GM06990 (cell line): ENCODE measurements at regions not wholly inside any gene's neighbourhood (a gene's known extent, or its start where the extent isn't known, plus 50 kb on each side); places are given as distances from the start of the nearest gene placed in this dataset.

Experiments
- DNase-seq: peaks from one replicate; pipeline ENCODE4 v3.0.0-alpha.2; 2011; ENCODE audit not compliant: insufficient read length; ENCODE audit errors: extremely low read depth
- H3K27me3 ChIP-seq: replicated peaks from 2 replicates; pipeline ENCODE4 v1.6.0; 2011; ENCODE audit warnings: low read length; ENCODE audit not compliant: control insufficient read depth, insufficient read depth
- H3K36me3 ChIP-seq: 2 replicates; pipeline ENCODE4 v1.5.1; 2011; ENCODE audit warnings: low read length; ENCODE audit not compliant: control insufficient read depth, insufficient read depth
- H3K4me3 ChIP-seq: replicated peaks from 2 replicates; pipeline ENCODE4 v1.5.1; 2011; ENCODE audit warnings: low read depth, mild to moderate bottlenecking, control low read depth, low read length
- TF ChIP-seq, protein P1 (sequence below): IDR thresholded peaks from 2 replicates; pipeline ENCODE4 v1.5.1; 2011; ENCODE audit warnings: low read length, control low read depth, mild to moderate bottlenecking, inconsistent platforms; ENCODE audit not compliant: insufficient read depth, poor library complexity, severe bottlenecking

DNA sequence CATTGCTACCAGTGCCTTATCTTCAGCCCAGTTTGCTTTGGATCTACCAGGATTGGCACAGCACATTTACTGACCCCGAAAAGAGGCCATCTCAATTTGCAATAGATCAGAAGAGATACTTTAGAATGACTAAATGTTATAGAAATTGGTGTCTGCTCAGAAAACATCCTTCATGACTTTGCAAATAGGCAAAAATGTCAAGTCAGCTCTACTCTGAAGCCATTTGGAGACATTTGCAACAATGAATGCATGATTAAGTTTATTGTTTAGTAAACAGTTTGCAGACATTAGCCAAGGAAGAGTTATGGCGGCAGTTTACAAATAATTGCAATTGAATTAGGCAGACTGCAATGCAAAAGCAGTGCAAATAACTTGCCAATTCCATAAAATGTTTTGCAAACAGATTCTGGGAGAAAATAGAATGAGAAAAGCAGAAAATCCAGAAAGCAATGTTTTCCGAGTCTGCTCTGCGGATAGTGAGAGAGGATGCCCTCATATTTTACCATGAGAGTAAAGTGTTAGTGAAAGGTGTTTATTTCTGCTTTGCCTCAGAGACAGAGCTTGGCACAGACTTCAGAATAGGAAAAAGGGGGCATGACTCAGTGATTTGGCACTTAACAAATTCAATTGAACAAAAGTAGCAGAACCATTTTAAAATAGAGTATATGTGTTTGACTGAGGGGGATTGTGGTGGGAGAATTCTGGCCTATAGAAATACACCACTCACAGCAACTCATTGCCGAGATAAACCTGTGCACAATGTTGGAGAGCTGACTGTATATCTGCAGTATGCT, 334.9 kb upstream of the NR2F2 start:
- TF ChIP-seq, protein P1, sequence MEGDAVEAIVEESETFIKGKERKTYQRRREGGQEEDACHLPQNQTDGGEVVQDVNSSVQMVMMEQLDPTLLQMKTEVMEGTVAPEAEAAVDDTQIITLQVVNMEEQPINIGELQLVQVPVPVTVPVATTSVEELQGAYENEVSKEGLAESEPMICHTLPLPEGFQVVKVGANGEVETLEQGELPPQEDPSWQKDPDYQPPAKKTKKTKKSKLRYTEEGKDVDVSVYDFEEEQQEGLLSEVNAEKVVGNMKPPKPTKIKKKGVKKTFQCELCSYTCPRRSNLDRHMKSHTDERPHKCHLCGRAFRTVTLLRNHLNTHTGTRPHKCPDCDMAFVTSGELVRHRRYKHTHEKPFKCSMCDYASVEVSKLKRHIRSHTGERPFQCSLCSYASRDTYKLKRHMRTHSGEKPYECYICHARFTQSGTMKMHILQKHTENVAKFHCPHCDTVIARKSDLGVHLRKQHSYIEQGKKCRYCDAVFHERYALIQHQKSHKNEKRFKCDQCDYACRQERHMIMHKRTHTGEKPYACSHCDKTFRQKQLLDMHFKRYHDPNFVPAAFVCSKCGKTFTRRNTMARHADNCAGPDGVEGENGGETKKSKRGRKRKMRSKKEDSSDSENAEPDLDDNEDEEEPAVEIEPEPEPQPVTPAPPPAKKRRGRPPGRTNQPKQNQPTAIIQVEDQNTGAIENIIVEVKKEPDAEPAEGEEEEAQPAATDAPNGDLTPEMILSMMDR: no peak
- H3K36me3 ChIP-seq: no peaks in the 10 kb centered on the region

DNA sequence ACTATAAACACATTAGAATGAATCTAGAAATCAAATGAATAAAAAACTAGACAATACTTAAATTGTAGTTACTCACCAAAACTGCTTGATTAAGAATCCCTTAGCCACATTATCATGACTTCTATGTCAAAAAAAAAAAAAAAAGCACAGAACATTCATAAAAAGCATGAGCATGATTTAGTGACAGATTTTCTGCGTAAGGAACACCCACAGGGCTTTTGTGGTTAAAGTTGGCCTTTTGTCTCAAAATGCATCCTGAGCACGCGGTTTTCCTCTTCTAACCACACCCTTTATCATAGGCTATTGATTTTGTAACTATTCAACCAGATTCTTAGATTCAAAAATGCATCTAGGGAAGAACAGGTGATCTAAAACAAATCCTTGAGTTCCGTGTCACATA, 334.0 kb upstream of the NR2F2 start:
- no peaks in the 10 kb centered on the region for H3K27me3 ChIP-seq
- no peak overlapping the region for H3K4me3 ChIP-seq
- DNase-seq: peak; percentile 37
- no peaks in the 10 kb centered on the region for H3K36me3 ChIP-seq
- TF ChIP-seq, protein P1: no peak

More for the DNA sequence above, 334.9 kb upstream of the NR2F2 start:
- Histone ChIP-seq H3K27me3 (no peaks in the 10 kb centered on the region), H3K4me3 (no peak overlapping the region)
- DNase-seq: no peak

DNA sequence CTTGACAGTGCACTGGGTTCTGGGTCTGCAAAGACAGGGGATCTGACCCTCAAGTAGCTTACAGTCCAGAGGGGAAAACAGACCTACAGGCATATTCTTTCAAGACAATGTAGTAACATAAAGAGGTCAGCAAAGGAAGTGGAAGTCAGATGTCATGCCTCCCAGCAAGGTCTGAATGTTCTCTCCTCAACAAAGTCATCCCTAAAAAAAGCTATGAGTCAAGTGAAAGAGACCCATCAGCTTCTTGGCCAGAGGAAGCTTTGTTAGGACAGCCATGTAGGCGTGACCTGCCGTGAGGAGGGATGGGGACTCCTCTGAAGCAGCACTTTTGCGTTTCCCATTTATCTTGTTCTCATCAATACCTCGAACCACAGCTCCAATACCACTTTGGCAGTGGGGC, 331.6 kb upstream of the NR2F2 start:
- Histone ChIP-seq H3K36me3 (no peaks in the 10 kb centered on the region), H3K27me3 (no peaks in the 10 kb centered on the region), H3K4me3 (no peak overlapping the region)
- no peak for DNase-seq
- TF ChIP-seq, protein P1: no peak

DNA sequence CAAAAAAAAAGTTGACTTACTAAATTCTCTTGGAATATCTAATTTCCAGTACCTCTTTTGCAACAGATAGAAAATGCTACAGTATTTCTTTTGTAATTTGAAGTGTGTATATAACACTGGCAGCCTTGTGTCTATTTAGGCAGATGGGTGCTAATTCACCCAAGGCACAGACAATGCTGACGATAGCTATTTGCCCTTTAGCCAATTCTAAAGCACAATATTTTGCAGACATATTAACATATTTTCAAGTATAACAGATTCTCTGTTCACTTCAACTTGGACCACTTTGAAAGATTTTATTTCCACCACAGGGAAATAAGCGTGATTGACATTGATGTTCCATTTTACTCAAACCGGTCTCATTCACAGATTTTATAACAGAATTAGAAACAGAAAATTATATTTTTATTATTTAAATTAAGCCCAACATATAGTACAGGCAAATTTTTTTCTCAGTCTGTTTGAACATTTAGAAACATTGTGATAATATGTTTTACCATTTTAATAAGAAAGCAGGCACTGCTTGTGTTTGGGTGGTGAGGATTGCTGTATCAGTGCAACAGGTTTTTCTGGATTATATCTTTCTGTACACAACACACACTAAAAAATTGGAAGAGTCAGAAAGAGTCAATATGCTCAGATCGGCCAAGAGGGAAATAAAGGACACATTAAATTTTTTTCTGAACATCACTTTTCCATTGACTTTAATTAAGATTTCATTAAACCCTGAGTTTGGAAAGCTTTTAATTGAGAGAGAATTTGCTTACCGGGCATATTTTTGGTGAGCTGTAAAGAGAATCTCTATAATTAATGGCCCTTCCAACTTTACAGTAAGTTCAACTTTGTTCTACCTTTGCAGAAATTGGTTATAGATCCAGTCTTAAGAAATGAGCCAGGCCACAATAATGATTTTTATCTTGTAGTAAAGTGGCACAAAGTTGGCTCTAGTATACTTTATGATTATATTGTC, 327.3 kb upstream of the NR2F2 start:
- Histone ChIP-seq H3K4me3 (no peak overlapping the region), H3K27me3 (no peaks in the 10 kb centered on the region), H3K36me3 (no peaks in the 10 kb centered on the region)
- TF ChIP-seq, protein P1: no peak
- DNase-seq: no peak

DNA sequence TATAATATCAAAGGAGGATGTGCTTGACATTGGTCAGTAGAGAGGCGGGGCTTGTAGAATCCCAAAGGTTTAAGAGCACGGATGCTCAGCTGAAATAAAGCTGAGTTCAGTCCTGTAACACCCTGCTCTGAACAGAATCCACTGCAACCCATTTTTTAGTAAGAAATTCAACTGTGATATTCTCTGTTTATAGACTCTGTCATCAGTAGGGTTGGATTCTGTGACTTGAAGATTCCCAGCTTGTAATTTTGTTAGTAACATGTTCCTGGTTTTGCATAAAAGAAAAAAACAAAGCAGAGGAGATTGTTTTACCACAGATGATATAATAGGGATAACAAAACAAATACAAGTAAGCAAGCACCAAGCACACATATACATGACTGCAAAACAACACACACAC, 324.6 kb upstream of the NR2F2 start:
- Histone ChIP-seq H3K4me3 (no peak overlapping the region), H3K36me3 (no peaks in the 10 kb centered on the region), H3K27me3 (no peaks in the 10 kb centered on the region)
- no peak for DNase-seq
- TF ChIP-seq, protein P1: no peak
